GM19452 (cell line): ENCODE measurements at regions not wholly inside any gene's neighbourhood (a gene's known extent, or its start where the extent isn't known, plus 50 kb on each side); places are given as distances from the start of the nearest gene placed in this dataset.

Source experiments
- ATAC-seq: cut with Tn5 transposase; IDR thresholded peaks from one replicate; pipeline ENCODE4 v1.9.1; 2021; ENCODE audit not compliant: unreplicated experiment

GRCh38 chr2:176466918-176467452 is 197.7 kb downstream of the MTX2 start:
- no peak for ATAC-seq

- no peak for ATAC-seq
These were observed 198.4 kb downstream of the MTX2 start for GRCh38 chr2:176467595-176467994.

GRCh38 chr2:176468457-176469113 is 199.3 kb downstream of the MTX2 start:
- ATAC-seq = no peak

- no peak for ATAC-seq
These were observed 201.5 kb downstream of the MTX2 start for GRCh38 chr2:176470713-176471112.

- no peak for ATAC-seq
These were observed 202.7 kb downstream of the MTX2 start for GRCh38 chr2:176471949-176472348.

- ATAC-seq = no peak
These were observed 203.9 kb downstream of the MTX2 start for GRCh38 chr2:176473177-176473576.

- no peak for ATAC-seq
These were observed 204.6 kb downstream of the MTX2 start for GRCh38 chr2:176473851-176474250.

- no peak for ATAC-seq
These were observed 208.1 kb downstream of the MTX2 start for GRCh38 chr2:176477336-176477735.

- ATAC-seq = no peak
These were observed 210.7 kb downstream of the MTX2 start for GRCh38 chr2:176479961-176480360.

GRCh38 chr2:176482107-176482506 is 212.9 kb downstream of the MTX2 start:
- ATAC-seq = no peak

- ATAC-seq = no peak
These were observed 214.2 kb downstream of the MTX2 start for GRCh38 chr2:176483476-176483875.

GRCh38 chr2:176483901-176484568 is 214.8 kb downstream of the MTX2 start:
- no peak for ATAC-seq

- ATAC-seq = no peak
These were observed 215.6 kb downstream of the MTX2 start for GRCh38 chr2:176484838-176485237.

GRCh38 chr2:176488431-176488830 is 219.2 kb downstream of the MTX2 start:
- no peak for ATAC-seq

GRCh38 chr2:176490061-176490861 is 221.0 kb downstream of the MTX2 start:
- no peak for ATAC-seq

- peak; percentile 78 for ATAC-seq
These were observed 222.1 kb downstream of the MTX2 start for GRCh38 chr2:176491172-176491904.

- no peak for ATAC-seq
These were observed 223.3 kb downstream of the MTX2 start for GRCh38 chr2:176492583-176492982.

- ATAC-seq = no peak
These were observed 224.1 kb downstream of the MTX2 start for GRCh38 chr2:176493226-176493825.

- ATAC-seq = no peak
These were observed 224.7 kb downstream of the MTX2 start for GRCh38 chr2:176493909-176494308.

- no peak for ATAC-seq
These were observed 225.7 kb downstream of the MTX2 start for GRCh38 chr2:176494949-176495353.

GRCh38 chr2:176495826-176496225 is 226.6 kb downstream of the MTX2 start:
- no peak for ATAC-seq
